PC-3 (cell line): ENCODE measurements at regions not wholly inside any gene's neighbourhood (a gene's known extent, or its start where the extent isn't known, plus 50 kb on each side); places are given as distances from the start of the nearest gene placed in this dataset.

Experiments
- CTCF ChIP-seq: fragments of 300-600 bp; sonication (generic); conservative IDR thresholded peaks from 2 replicates; pipeline ENCODE4 v1.5.1; 2017; ENCODE audit warnings: antibody characterized with exemption, low read depth, mild to moderate bottlenecking, low read length
- EZH2 ChIP-seq: fragments of 300-600 bp; sonication (generic); IDR thresholded peaks from one replicate; pipeline ENCODE4 v1.6.1; 2017; ENCODE audit warnings: antibody characterized with exemption, mild to moderate bottlenecking, low read length; ENCODE audit not compliant: unreplicated experiment
- EZH2phosphoT487 ChIP-seq: fragments of 300-600 bp; sonication (generic); IDR thresholded peaks from 2 replicates; pipeline ENCODE4 v1.6.1; 2018; ENCODE audit warnings: mild to moderate bottlenecking, antibody characterized with exemption, low read length, borderline replicate concordance

DNA sequence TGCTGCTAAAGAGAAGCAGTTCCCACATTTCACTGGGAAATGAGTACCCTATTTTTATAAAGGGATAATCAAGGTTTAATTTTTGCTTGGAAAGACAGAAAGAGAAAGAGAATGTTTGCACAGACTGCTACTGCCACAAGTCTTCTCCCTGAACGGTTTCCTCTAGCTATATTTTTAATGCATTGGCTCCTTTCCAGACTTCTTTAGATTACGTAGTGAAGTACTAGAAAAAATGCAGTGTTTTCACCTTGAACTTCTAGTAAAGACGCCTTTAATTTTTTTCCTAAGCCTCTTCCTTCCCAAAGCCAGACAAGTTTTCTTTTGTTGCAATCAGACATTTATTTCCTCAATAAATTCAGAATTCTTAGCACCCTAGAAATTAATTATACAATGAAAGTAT, 248.3 kb upstream of the CCDC54 start:
- no peak for TF ChIP-seq CTCF
- TF ChIP-seq EZH2, result no peak
- TF ChIP-seq EZH2phosphoT487, result no peak
